Uterus (tissue), 2 donors: ENCODE measurements at regions not wholly inside any gene's neighbourhood (a gene's known extent, or its start where the extent isn't known, plus 50 kb on each side); places are given as distances from the start of the nearest gene placed in this dataset.

ENCODE experiments used
- POLR2A ChIP-seq, 2 donors: fragments of 450-650 bp; IDR thresholded peaks; one replicate each; pipeline ENCODE4 v1.6.1; 2016; ENCODE audit warnings: antibody characterized with exemption in 2 of 2, mild to moderate bottlenecking in 1 of 2, moderate library complexity in 1 of 2
- TF ChIP-seq, protein P1 (sequence below), 4 experiments: fragments of 200-600 bp in 2 of 4; fragments of 450-650 bp in 2 of 4; sonication (generic) in 2 of 4; IDR thresholded peaks; one replicate each; pipeline ENCODE4 v1.5.1; 2016 to 2019; ENCODE audit warnings: antibody characterized with exemption in 4 of 4, mild to moderate bottlenecking in 2 of 4, moderate library complexity in 1 of 4

DNA sequence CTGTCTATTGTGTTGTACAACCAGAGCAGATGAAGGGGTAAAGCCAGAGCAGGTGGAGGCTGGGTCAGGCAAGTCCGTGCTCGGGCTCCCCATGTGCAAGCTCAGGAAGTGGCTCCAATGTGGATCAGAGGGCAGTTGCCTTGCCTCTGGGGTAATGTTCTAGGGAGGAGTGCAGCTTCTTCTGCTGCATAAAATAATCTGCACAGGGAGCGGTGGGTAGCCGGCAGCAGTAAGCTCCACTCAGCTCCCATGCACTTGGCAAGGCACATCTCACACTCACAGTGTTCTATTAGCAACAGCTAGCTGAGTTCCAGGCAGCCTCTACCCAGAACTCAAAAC lies 565.3 kb upstream of the SLITRK1 start:
- TF ChIP-seq, protein P1, sequence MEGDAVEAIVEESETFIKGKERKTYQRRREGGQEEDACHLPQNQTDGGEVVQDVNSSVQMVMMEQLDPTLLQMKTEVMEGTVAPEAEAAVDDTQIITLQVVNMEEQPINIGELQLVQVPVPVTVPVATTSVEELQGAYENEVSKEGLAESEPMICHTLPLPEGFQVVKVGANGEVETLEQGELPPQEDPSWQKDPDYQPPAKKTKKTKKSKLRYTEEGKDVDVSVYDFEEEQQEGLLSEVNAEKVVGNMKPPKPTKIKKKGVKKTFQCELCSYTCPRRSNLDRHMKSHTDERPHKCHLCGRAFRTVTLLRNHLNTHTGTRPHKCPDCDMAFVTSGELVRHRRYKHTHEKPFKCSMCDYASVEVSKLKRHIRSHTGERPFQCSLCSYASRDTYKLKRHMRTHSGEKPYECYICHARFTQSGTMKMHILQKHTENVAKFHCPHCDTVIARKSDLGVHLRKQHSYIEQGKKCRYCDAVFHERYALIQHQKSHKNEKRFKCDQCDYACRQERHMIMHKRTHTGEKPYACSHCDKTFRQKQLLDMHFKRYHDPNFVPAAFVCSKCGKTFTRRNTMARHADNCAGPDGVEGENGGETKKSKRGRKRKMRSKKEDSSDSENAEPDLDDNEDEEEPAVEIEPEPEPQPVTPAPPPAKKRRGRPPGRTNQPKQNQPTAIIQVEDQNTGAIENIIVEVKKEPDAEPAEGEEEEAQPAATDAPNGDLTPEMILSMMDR (IDR thresholded peaks at IDR 0.05), result no peak
- no peak for TF ChIP-seq POLR2A (IDR thresholded peaks at IDR 0.05)
